Aorta (tissue), 5 donors: ENCODE measurements at regions not wholly inside any gene's neighbourhood (a gene's known extent, or its start where the extent isn't known, plus 50 kb on each side); places are given as distances from the start of the nearest gene placed in this dataset.
"Not testable (repeated sequence)": the region's sequence is repeated elsewhere in the genome, so short reads cannot be mapped to it uniquely, and the experiment has no call there.

Experiments used
- ATAC-seq: fragments of 200-7000 bp; cut with Tn5 transposase; one replicate; pipeline ENCODE4 v1.9.1; 2022; ENCODE audit warnings: moderate library complexity; ENCODE audit not compliant: low FRiP score
- DNase-seq, 2 donors: peaks; one replicate each; pipeline ENCODE4 v3.0.0-alpha.2; 2020
- H3K27ac ChIP-seq, 2 donors: one replicate each; pipeline ENCODE4 v1.5.1; 2013; ENCODE audit warnings: low read length in 2 of 2, mild to moderate bottlenecking in 2 of 2, moderate library complexity in 2 of 2, control low read depth in 1 of 2, inconsistent platforms in 1 of 2, low read depth in 1 of 2
- H3K27me3 ChIP-seq, 2 donors: one replicate each; pipeline ENCODE4 v1.6.1; 2013; ENCODE audit warnings: control low read depth in 1 of 2, low read length in 1 of 2, mild to moderate bottlenecking in 1 of 2, moderate library complexity in 1 of 2; ENCODE audit not compliant: insufficient read depth in 2 of 2, control insufficient read depth in 1 of 2
- H3K36me3 ChIP-seq, 2 donors: one replicate each; pipeline ENCODE4 v1.6.1; 2013; ENCODE audit warnings: control low read depth in 1 of 2, low read length in 1 of 2, mild to moderate bottlenecking in 1 of 2; ENCODE audit not compliant: insufficient read depth in 2 of 2, control insufficient read depth in 1 of 2
- H3K4me1 ChIP-seq, 2 donors: one replicate each; pipeline ENCODE4 v1.6.1; 2013; ENCODE audit warnings: low read length in 2 of 2, control low read depth in 1 of 2, mild to moderate bottlenecking in 1 of 2, moderate library complexity in 1 of 2; ENCODE audit not compliant: insufficient read depth in 2 of 2, control insufficient read depth in 1 of 2
- H3K4me3 ChIP-seq, 2 donors: one replicate each; pipeline ENCODE4 v1.5.1; 2013; ENCODE audit warnings: low read length in 2 of 2, control low read depth in 1 of 2, mild to moderate bottlenecking in 1 of 2
- H3K9me3 ChIP-seq: one replicate; pipeline ENCODE4 v1.6.1; 2013; ENCODE audit warnings: mild to moderate bottlenecking, low read length; ENCODE audit not compliant: control insufficient read depth
- WGBS, 2 donors: extraction: QIAGEN DNeasy Blood & Tissue Kit; methylation state at CpG; one replicate each; pipeline ENCODE4 v1.1.7; 2013; 5-methylcytosine and 5-hydroxymethylcytosine counted together
- intact Hi-C, 2 donors: fragments of 100-400 bp; cut with DNase I; formaldehyde crosslinking; loops; one replicate each; pipeline versions ENCODE4 v1.14.2 to v1.15.0; 2022
- donor health status: healthy with polysubstance abuse.
- donor health status: Bipolar disorder and iron deficiency.
- donor health status: DM: no; HTN: no; CAD: no.
- donor health status: DM: no; HTN: no; CAD: no.
- donor health status: DM: yes; HTN: yes; CAD: no.

GRCh38 chr11:28792856-28793255 lies 684.7 kb downstream of the METTL15 start:
- H3K36me3 ChIP-seq = no peaks in the 10 kb centered on the region
- WGBS, 2 donors = 79 to 87% methylated on average over 2 of the region's 2 CpGs
- intact Hi-C loops = no loop called here
- no peak for ATAC-seq
- no peak for DNase-seq
- no peak overlapping the region for H3K4me3 ChIP-seq
- no peaks in the 10 kb centered on the region for H3K4me1 ChIP-seq
- H3K27ac ChIP-seq = no peak overlapping the region
- H3K27me3 ChIP-seq = no peaks in the 10 kb centered on the region
- no peaks in the 10 kb centered on the region for H3K9me3 ChIP-seq

GRCh38 chr11:28787897-28788296 lies 679.7 kb downstream of the METTL15 start:
- H3K4me3 ChIP-seq, H3K27me3 ChIP-seq, H3K9me3 ChIP-seq, intact Hi-C loops, H3K36me3 ChIP-seq, DNase-seq, H3K4me1 ChIP-seq, H3K27ac ChIP-seq, ATAC-seq: not testable (repeated sequence)
- whole genome bisulfite sequencing, 2 donors = 89 to 95% methylated on average over 2 of the region's 2 CpGs

- Histone ChIP-seq H3K9me3 (peaks cover 3% of the 10 kb centered on the region), H3K27me3 (no peaks in the 10 kb centered on the region), H3K36me3 (no peaks in the 10 kb centered on the region), H3K4me1 (no peaks in the 10 kb centered on the region), H3K4me3 (no peak overlapping the region), H3K27ac (no peak overlapping the region)
- DNase-seq (no peak), ATAC-seq (no peak)
- WGBS, 2 donors = 83 to 87% methylated on average over 6 of the region's 6 CpGs
- intact Hi-C loops = no loop called here
Measured at GRCh38 chr11:28777126-28777525, 668.9 kb downstream of the METTL15 start.

- intact Hi-C loops = no loop called here
- ATAC-seq (no peak), DNase-seq (no peak)
- H3K36me3 ChIP-seq = no peaks in the 10 kb centered on the region
- no peak overlapping the region for H3K27ac ChIP-seq
- no peaks in the 10 kb centered on the region for H3K4me1 ChIP-seq
- 94 to 100% methylated on average over 1 of the region's 1 CpG for WGBS, 2 donors
- no peak overlapping the region for H3K4me3 ChIP-seq
- no peaks in the 10 kb centered on the region for H3K27me3 ChIP-seq
- peaks cover 4% of the 10 kb centered on the region for H3K9me3 ChIP-seq
Measured at GRCh38 chr11:28773606-28774005, 665.4 kb downstream of the METTL15 start.

GRCh38 chr11:28770806-28771205 lies 662.6 kb downstream of the METTL15 start:
- Histone ChIP-seq H3K4me3 (no peak overlapping the region), H3K27ac (no peak overlapping the region), H3K9me3 (peaks cover 4% of the 10 kb centered on the region), H3K27me3 (no peaks in the 10 kb centered on the region), H3K4me1 (no peaks in the 10 kb centered on the region), H3K36me3 (no peaks in the 10 kb centered on the region)
- DNase-seq (no peak), ATAC-seq (no peak)
- intact Hi-C loops = no loop called here
- 87 to 94% methylated on average over 1 of the region's 1 CpG for WGBS, 2 donors

GRCh38 chr11:28767574-28767973 lies 659.4 kb downstream of the METTL15 start:
- no peaks in the 10 kb centered on the region for H3K4me1 ChIP-seq
- DNase-seq (no peak), ATAC-seq (no peak)
- no peaks in the 10 kb centered on the region for H3K36me3 ChIP-seq
- no peak overlapping the region for H3K27ac ChIP-seq
- H3K27me3 ChIP-seq = no peaks in the 10 kb centered on the region
- H3K9me3 ChIP-seq = peaks cover 1% of the 10 kb centered on the region
- WGBS, 2 donors = 5 to 8% methylated on average over 1 of the region's 1 CpG
- H3K4me3 ChIP-seq = no peak overlapping the region
- intact Hi-C loops = no loop called here

GRCh38 chr11:28763876-28764275 lies 655.7 kb downstream of the METTL15 start:
- no peak overlapping the region for H3K4me3 ChIP-seq
- H3K27ac ChIP-seq = no peak overlapping the region
- no peaks in the 10 kb centered on the region for H3K9me3 ChIP-seq
- intact Hi-C loops = no loop called here
- ATAC-seq (no peak), DNase-seq (no peak)
- no peaks in the 10 kb centered on the region for H3K4me1 ChIP-seq
- H3K27me3 ChIP-seq = no peaks in the 10 kb centered on the region
- 74 to 81% methylated on average over 1 of the region's 1 CpG for WGBS, 2 donors
- H3K36me3 ChIP-seq = no peaks in the 10 kb centered on the region

GRCh38 chr11:28763151-28763550 lies 655.0 kb downstream of the METTL15 start:
- H3K4me3 ChIP-seq = no peak overlapping the region
- DNase-seq (no peak), ATAC-seq (no peak)
- WGBS, 2 donors = 74 to 78% methylated on average over 1 of the region's 1 CpG
- H3K4me1 ChIP-seq = no peaks in the 10 kb centered on the region
- intact Hi-C loops = no loop called here
- no peaks in the 10 kb centered on the region for H3K27me3 ChIP-seq
- no peaks in the 10 kb centered on the region for H3K9me3 ChIP-seq
- no peaks in the 10 kb centered on the region for H3K36me3 ChIP-seq
- no peak overlapping the region for H3K27ac ChIP-seq

GRCh38 chr11:28760676-28761390 lies 652.6 kb downstream of the METTL15 start:
- 96% methylated on average over 8 of the region's 8 CpGs for WGBS, 2 donors
- H3K27me3 ChIP-seq = no peaks in the 10 kb centered on the region
- no peak overlapping the region for H3K27ac ChIP-seq
- H3K4me1 ChIP-seq = no peaks in the 10 kb centered on the region
- intact Hi-C loops = no loop called here
- H3K9me3 ChIP-seq = no peaks in the 10 kb centered on the region
- no peak for DNase-seq
- no peak overlapping the region for H3K4me3 ChIP-seq
- H3K36me3 ChIP-seq = no peaks in the 10 kb centered on the region
- no peak for ATAC-seq
